PFSK-1 (cell line): ENCODE measurements at regions not wholly inside any gene's neighbourhood (a gene's known extent, or its start where the extent isn't known, plus 50 kb on each side); places are given as distances from the start of the nearest gene placed in this dataset.

Source experiments
- FOXP2 ChIP-seq: optimal IDR thresholded peaks from 2 replicates; pipeline ENCODE3; 2011; ENCODE audit warnings: borderline replicate concordance, control low read depth, inconsistent platforms; ENCODE audit not compliant: insufficient read depth; ENCODE audit errors: extremely low read length, extremely low read depth
- POLR2AphosphoS5 ChIP-seq: IDR thresholded peaks from 2 replicates; pipeline ENCODE4 v1.6.1; 2012; ENCODE audit warnings: low read depth, mild to moderate bottlenecking, control low read depth, low read length, moderate library complexity
- SIN3A ChIP-seq: IDR thresholded peaks from 2 replicates; pipeline ENCODE4 v1.6.1; 2012; ENCODE audit warnings: mild to moderate bottlenecking, low read length, moderate library complexity, borderline replicate concordance; ENCODE audit not compliant: insufficient read depth
- TAF1 ChIP-seq: IDR thresholded peaks from 2 replicates; pipeline ENCODE4 v1.6.1; 2012; ENCODE audit warnings: low read length, control low read depth, borderline replicate concordance; ENCODE audit not compliant: insufficient read depth
- TF ChIP-seq, protein P1 (sequence below), 2 experiments: IDR thresholded peaks; 2 replicates each; pipeline versions ENCODE4 v1.6.1 to v1.8.0; 2011 to 2012; ENCODE audit warnings: low read depth in 2 of 2, low read length in 2 of 2, control low read depth in 1 of 2, inconsistent platforms in 1 of 2, mild to moderate bottlenecking in 1 of 2, moderate library complexity in 1 of 2; ENCODE audit not compliant: insufficient read depth in 1 of 2

DNA sequence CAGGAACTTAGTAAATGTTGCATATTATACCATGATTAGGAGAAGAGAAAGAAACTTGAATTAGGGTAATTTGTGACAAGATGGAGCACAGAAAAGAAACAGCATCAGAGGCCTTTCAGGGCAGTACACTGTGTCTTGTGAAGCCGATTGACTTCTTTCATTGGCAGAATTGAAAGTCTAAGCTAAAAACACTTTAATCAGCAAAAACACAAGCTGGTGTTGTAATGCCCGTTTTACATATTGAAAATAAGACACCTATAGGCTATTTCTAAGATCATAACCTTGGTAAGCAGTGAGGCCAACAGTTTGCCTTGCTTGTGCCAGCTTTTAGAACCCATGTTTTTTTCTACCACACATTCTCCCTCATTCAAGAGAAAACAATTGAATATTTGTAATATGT lies 1378.1 kb upstream of the NXPH2 start:
- TF ChIP-seq POLR2AphosphoS5 (no peak), SIN3A (no peak), TAF1 (no peak), FOXP2 (no peak)
- TF ChIP-seq, protein P1, sequence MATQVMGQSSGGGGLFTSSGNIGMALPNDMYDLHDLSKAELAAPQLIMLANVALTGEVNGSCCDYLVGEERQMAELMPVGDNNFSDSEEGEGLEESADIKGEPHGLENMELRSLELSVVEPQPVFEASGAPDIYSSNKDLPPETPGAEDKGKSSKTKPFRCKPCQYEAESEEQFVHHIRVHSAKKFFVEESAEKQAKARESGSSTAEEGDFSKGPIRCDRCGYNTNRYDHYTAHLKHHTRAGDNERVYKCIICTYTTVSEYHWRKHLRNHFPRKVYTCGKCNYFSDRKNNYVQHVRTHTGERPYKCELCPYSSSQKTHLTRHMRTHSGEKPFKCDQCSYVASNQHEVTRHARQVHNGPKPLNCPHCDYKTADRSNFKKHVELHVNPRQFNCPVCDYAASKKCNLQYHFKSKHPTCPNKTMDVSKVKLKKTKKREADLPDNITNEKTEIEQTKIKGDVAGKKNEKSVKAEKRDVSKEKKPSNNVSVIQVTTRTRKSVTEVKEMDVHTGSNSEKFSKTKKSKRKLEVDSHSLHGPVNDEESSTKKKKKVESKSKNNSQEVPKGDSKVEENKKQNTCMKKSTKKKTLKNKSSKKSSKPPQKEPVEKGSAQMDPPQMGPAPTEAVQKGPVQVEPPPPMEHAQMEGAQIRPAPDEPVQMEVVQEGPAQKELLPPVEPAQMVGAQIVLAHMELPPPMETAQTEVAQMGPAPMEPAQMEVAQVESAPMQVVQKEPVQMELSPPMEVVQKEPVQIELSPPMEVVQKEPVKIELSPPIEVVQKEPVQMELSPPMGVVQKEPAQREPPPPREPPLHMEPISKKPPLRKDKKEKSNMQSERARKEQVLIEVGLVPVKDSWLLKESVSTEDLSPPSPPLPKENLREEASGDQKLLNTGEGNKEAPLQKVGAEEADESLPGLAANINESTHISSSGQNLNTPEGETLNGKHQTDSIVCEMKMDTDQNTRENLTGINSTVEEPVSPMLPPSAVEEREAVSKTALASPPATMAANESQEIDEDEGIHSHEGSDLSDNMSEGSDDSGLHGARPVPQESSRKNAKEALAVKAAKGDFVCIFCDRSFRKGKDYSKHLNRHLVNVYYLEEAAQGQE (IDR thresholded peaks at IDR 0.05; ENCODE audit: insufficient read depth in 1 of 2, low read depth in 2 of 2, low read length in 2 of 2) = no peak
